ENCODE measurements at regions not wholly inside any gene's neighbourhood (a gene's known extent, or its start where the extent isn't known, plus 50 kb on each side); places are given as distances from the start of the nearest gene placed in this dataset.
A peak's percentile ranks its signal among the peaks of the same experiment; 100 is the strongest.

- POLR2A ChIA-PET: no interaction called here
- CTCF ChIA-PET: no interaction called here
- no TSS peak for BruUV-seq (replicated peaks)
- no peaks in the 10 kb centered on the region for H3K36me3 ChIP-seq (ENCODE audit: control insufficient read depth, insufficient read depth, low read length)
- intact Hi-C loops (cut with micrococcal nuclease; ENCODE audit: unreplicated experiment): no loop called here
- no peaks in the 10 kb centered on the region for H3K27me3 Mint-ChIP-seq (ENCODE audit: insufficient read depth, unreplicated experiment)
- H3K4me3 ChIP-seq (ENCODE audit: low read depth, low read length): no peak overlapping the region
- H3K9me3 Mint-ChIP-seq (ENCODE audit: unreplicated experiment): peaks cover 23% of the 10 kb centered on the region
- H3K27me3 ChIP-seq (replicated peaks; ENCODE audit: control insufficient read depth, insufficient read depth, low read length): no peaks in the 10 kb centered on the region
- no peaks in the 10 kb centered on the region for H3K36me3 Mint-ChIP-seq (ENCODE audit: insufficient read depth, unreplicated experiment)
- no peaks in the 10 kb centered on the region for H3K4me1 ChIP-seq
- no peak overlapping the region for H3K4me3 Mint-ChIP-seq (ENCODE audit: unreplicated experiment)
- no peaks in the 10 kb centered on the region for H3K9me3 ChIP-seq
- no peak overlapping the region for H3K27ac Mint-ChIP-seq (ENCODE audit: unreplicated experiment)
- DNase-seq: no peak
- peak in 1 of 2 experiments; percentile 11 for TF ChIP-seq CTCF (IDR thresholded peaks at IDR 0.05; ENCODE audit: insufficient read depth in 1 of 2, low read depth in 1 of 2, low read length in 1 of 2, severe bottlenecking in 1 of 2, unreplicated experiment in 1 of 2)
- H3K4me1 Mint-ChIP-seq (ENCODE audit: low read depth, unreplicated experiment): peaks cover 7% of the 10 kb centered on the region
Observed at GRCh38 chr11:28581286-28582242, 473.4 kb downstream of the METTL15 start.

- no peaks in the 10 kb centered on the region for H3K9me3 Mint-ChIP-seq (ENCODE audit: unreplicated experiment)
Observed at GRCh38 chr11:28571371-28571770, 463.2 kb downstream of the METTL15 start.

GRCh38 chr11:28569106-28569505, 460.9 kb downstream of the METTL15 start:
- BruUV-seq (replicated peaks): no TSS peak
- Histone ChIP-seq H3K4me3 (ENCODE audit: low read depth, low read length) (no peak overlapping the region), H3K4me1 (no peaks in the 10 kb centered on the region), H3K36me3 (ENCODE audit: control insufficient read depth, insufficient read depth, low read length) (no peaks in the 10 kb centered on the region), H3K27me3 (replicated peaks; ENCODE audit: control insufficient read depth, insufficient read depth, low read length) (no peaks in the 10 kb centered on the region), H3K9me3 (no peaks in the 10 kb centered on the region; the same call in 1 of the 2 replicates)
- Mint-ChIP-seq H3K27ac (ENCODE audit: unreplicated experiment) (no peak overlapping the region), H3K9me3 (ENCODE audit: unreplicated experiment) (no peaks in the 10 kb centered on the region), H3K36me3 (ENCODE audit: insufficient read depth, unreplicated experiment) (no peaks in the 10 kb centered on the region), H3K4me1 (ENCODE audit: low read depth, unreplicated experiment) (no peaks in the 10 kb centered on the region), H3K27me3 (ENCODE audit: insufficient read depth, unreplicated experiment) (no peaks in the 10 kb centered on the region), H3K4me3 (ENCODE audit: unreplicated experiment) (no peak overlapping the region)
- intact Hi-C loops (cut with micrococcal nuclease; ENCODE audit: unreplicated experiment): no loop called here
- CTCF ChIA-PET: no interaction called here
- POLR2A ChIA-PET: no interaction called here
- DNase-seq: no peak
- no peak for TF ChIP-seq CTCF (IDR thresholded peaks at IDR 0.05; ENCODE audit: insufficient read depth in 1 of 2, low read depth in 1 of 2, low read length in 1 of 2, severe bottlenecking in 1 of 2, unreplicated experiment in 1 of 2)

More at GRCh38 chr11:28571371-28571770, 463.2 kb downstream of the METTL15 start:
- Mint-ChIP-seq H3K4me3 (ENCODE audit: unreplicated experiment) (no peak overlapping the region), H3K4me1 (ENCODE audit: low read depth, unreplicated experiment) (no peaks in the 10 kb centered on the region), H3K27me3 (ENCODE audit: insufficient read depth, unreplicated experiment) (no peaks in the 10 kb centered on the region), H3K36me3 (ENCODE audit: insufficient read depth, unreplicated experiment) (no peaks in the 10 kb centered on the region), H3K27ac (ENCODE audit: unreplicated experiment) (no peak overlapping the region)
- no TSS peak for BruUV-seq (replicated peaks)
- ChIA-PET CTCF (no interaction called here), POLR2A (no interaction called here)
- no peaks in the 10 kb centered on the region for H3K27me3 ChIP-seq (replicated peaks; ENCODE audit: control insufficient read depth, insufficient read depth, low read length)
- no peaks in the 10 kb centered on the region for H3K36me3 ChIP-seq (ENCODE audit: control insufficient read depth, insufficient read depth, low read length)
- H3K4me3 ChIP-seq (ENCODE audit: low read depth, low read length): no peak overlapping the region
- intact Hi-C loops (cut with micrococcal nuclease; ENCODE audit: unreplicated experiment): no loop called here
- TF ChIP-seq CTCF (IDR thresholded peaks at IDR 0.05; ENCODE audit: insufficient read depth in 1 of 2, low read depth in 1 of 2, low read length in 1 of 2, severe bottlenecking in 1 of 2, unreplicated experiment in 1 of 2): no peak
- DNase-seq: no peak
- H3K4me1 ChIP-seq: no peaks in the 10 kb centered on the region
- no peaks in the 10 kb centered on the region; the same call in 1 of the 2 replicates for H3K9me3 ChIP-seq

Data from Caco-2 (cell line).